DOHH2 (cell line): ENCODE measurements at regions not wholly inside any gene's neighbourhood (a gene's known extent, or its start where the extent isn't known, plus 50 kb on each side); places are given as distances from the start of the nearest gene placed in this dataset.
A peak's percentile ranks its signal among the peaks of the same experiment; 100 is the strongest.
"Not testable (repeated sequence)": the region's sequence is repeated elsewhere in the genome, so short reads cannot be mapped to it uniquely, and the experiment has no call there.

Source experiments
- H3F3A ChIP-seq: fragments of 200-600 bp; sonication (generic), shearing (Covaris generic); 2 replicates; pipeline ENCODE4 v1.6.0; 2016; ENCODE audit warnings: antibody characterized with exemption, mild to moderate bottlenecking; ENCODE audit not compliant: control insufficient read depth, insufficient read depth
- H3K27ac ChIP-seq: fragments of 200-600 bp; sonication (generic); 2 replicates; pipeline ENCODE4 v1.5.1; 2014; ENCODE audit warnings: low read depth, mild to moderate bottlenecking, low read length, moderate library complexity
- H3K27me3 ChIP-seq: fragments of 200-600 bp; sonication (generic); 2 replicates; pipeline ENCODE4 v1.6.1; 2014; ENCODE audit warnings: mild to moderate bottlenecking, low read length, mixed read lengths; ENCODE audit not compliant: control insufficient read depth
- H3K36me3 ChIP-seq: fragments of 200-600 bp; sonication (generic); 2 replicates; pipeline ENCODE4 v1.6.1; 2014; ENCODE audit warnings: mild to moderate bottlenecking, low read length, moderate library complexity, mixed read lengths; ENCODE audit not compliant: control insufficient read depth
- H3K4me1 ChIP-seq: fragments of 200-600 bp; sonication (generic); 2 replicates; pipeline ENCODE4 v1.6.1; 2014; ENCODE audit warnings: mild to moderate bottlenecking, low read length, mixed read lengths; ENCODE audit not compliant: control insufficient read depth
- H3K4me2 ChIP-seq: fragments of 200-600 bp; sonication (generic); 2 replicates; pipeline ENCODE4 v1.6.0; 2014; ENCODE audit warnings: mild to moderate bottlenecking, low read length, moderate library complexity
- H3K4me3 ChIP-seq: fragments of 200-600 bp; sonication (generic); 2 replicates; pipeline ENCODE4 v1.5.1; 2014; ENCODE audit warnings: mild to moderate bottlenecking, low read length, mixed read lengths
- H3K79me2 ChIP-seq: fragments of 200-600 bp; sonication (generic); 2 replicates; pipeline ENCODE4 v1.6.1; 2014; ENCODE audit warnings: mild to moderate bottlenecking, low read length, mixed read lengths; ENCODE audit not compliant: control insufficient read depth
- H3K9me2 ChIP-seq: fragments of 200-600 bp; sonication (generic); replicated peaks from 2 replicates; pipeline ENCODE4 v1.6.1; 2014; ENCODE audit warnings: mild to moderate bottlenecking, low read length, mixed read lengths; ENCODE audit not compliant: control insufficient read depth
- H3K9me3 ChIP-seq: fragments of 200-600 bp; sonication (generic); 2 replicates; pipeline ENCODE4 v1.6.1; 2014; ENCODE audit warnings: antibody characterized with exemption, low read length, mixed read lengths; ENCODE audit not compliant: control insufficient read depth, insufficient read depth
- H4K20me1 ChIP-seq: fragments of 200-600 bp; sonication (generic); 2 replicates; pipeline ENCODE4 v1.6.0; 2014; ENCODE audit warnings: low read depth, mild to moderate bottlenecking, antibody characterized with exemption, low read length, moderate library complexity; ENCODE audit not compliant: control insufficient read depth, insufficient read depth
- EZH2phosphoT487 ChIP-seq: fragments of 200-600 bp; sonication (generic); IDR thresholded peaks from 2 replicates; pipeline ENCODE4 v1.6.1; 2017; ENCODE audit warnings: borderline replicate concordance, mild to moderate bottlenecking, antibody characterized with exemption, low read length, moderate library complexity, mixed read lengths
- TF ChIP-seq, protein P1 (sequence below): fragments of 200-600 bp; sonication (generic); IDR thresholded peaks from one replicate; pipeline ENCODE4 v1.5.1; 2014; ENCODE audit warnings: antibody characterized with exemption, mild to moderate bottlenecking, low read depth, low read length; ENCODE audit not compliant: poor library complexity, severe bottlenecking

GRCh38 chr6:37566950-37567349, 67.3 kb upstream of the CCDC167 start:
- no peaks in the 10 kb centered on the region for H3F3A ChIP-seq
- no peaks in the 10 kb centered on the region for H3K9me2 ChIP-seq
- H3K4me1 ChIP-seq: peaks cover 16% of the 10 kb centered on the region
- H4K20me1 ChIP-seq: no peaks in the 10 kb centered on the region
- H3K4me3 ChIP-seq: no peak overlapping the region
- H3K36me3 ChIP-seq: no peaks in the 10 kb centered on the region
- H3K27me3 ChIP-seq: peaks cover 56% of the 10 kb centered on the region
- H3K79me2 ChIP-seq: no peaks in the 10 kb centered on the region
- no peaks in the 10 kb centered on the region for H3K9me3 ChIP-seq
- H3K27ac ChIP-seq: no peak overlapping the region
- no peak for TF ChIP-seq EZH2phosphoT487
- TF ChIP-seq, protein P1, sequence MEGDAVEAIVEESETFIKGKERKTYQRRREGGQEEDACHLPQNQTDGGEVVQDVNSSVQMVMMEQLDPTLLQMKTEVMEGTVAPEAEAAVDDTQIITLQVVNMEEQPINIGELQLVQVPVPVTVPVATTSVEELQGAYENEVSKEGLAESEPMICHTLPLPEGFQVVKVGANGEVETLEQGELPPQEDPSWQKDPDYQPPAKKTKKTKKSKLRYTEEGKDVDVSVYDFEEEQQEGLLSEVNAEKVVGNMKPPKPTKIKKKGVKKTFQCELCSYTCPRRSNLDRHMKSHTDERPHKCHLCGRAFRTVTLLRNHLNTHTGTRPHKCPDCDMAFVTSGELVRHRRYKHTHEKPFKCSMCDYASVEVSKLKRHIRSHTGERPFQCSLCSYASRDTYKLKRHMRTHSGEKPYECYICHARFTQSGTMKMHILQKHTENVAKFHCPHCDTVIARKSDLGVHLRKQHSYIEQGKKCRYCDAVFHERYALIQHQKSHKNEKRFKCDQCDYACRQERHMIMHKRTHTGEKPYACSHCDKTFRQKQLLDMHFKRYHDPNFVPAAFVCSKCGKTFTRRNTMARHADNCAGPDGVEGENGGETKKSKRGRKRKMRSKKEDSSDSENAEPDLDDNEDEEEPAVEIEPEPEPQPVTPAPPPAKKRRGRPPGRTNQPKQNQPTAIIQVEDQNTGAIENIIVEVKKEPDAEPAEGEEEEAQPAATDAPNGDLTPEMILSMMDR: no peak
- no peak overlapping the region for H3K4me2 ChIP-seq

GRCh38 chr6:37566111-37566949, 66.6 kb upstream of the CCDC167 start:
- Histone ChIP-seq H3K79me2 (no peaks in the 10 kb centered on the region), H3K27me3 (peaks cover 63% of the 10 kb centered on the region), H3K36me3 (no peaks in the 10 kb centered on the region), H3F3A (no peaks in the 10 kb centered on the region), H3K4me2 (peak overlapping the region; percentile 51), H4K20me1 (no peaks in the 10 kb centered on the region), H3K4me1 (peaks cover 16% of the 10 kb centered on the region), H3K4me3 (peak overlapping the region; percentile 29; the same call in 1 of the 2 replicates), H3K9me2 (no peaks in the 10 kb centered on the region), H3K27ac (no peak overlapping the region), H3K9me3 (no peaks in the 10 kb centered on the region)
- TF ChIP-seq, protein P1: peak; percentile 94
- TF ChIP-seq EZH2phosphoT487: peak; percentile 48

DNA sequence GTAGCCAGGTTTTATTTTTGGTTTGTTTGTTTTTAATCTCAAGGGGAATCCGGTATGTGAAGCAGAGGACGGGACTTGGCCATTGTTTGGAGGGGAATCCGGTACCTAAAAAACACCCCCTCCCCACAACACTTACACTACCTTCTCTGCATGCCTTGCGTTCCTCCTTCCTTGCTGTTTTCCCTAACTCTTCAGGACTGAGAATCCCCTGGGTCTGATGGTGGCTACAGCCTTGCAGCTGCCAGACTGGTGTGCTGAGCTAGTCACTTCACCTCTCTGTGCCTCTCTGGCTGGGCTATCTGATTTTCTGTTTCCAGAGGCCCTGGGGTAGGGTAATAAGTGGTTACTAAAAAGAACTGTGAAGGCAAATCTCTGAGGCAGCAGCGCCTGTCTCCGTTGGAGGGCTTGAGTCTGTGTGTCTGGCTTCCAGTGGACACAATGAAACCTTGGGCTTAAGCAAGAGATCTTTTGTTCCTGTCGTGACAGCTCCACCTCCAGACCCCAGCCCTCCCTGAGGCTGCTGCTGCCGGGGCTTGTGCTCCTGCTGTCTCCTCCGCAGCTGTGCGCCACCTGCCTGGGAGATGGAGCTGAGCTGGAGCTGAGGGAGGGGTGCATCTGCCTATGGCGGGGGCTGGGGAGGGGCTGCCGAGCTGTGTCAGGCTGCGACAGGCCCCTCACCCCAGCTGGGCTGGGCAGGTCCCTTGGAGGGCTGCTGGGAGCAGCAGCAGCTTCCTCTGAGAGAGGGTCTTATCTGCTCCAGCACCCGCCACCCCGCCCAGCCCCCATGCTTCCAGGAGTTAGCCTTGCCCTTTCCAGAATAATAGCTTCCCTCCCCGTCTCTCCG, 65.8 kb upstream of the CCDC167 start:
- Histone ChIP-seq H3F3A (no peaks in the 10 kb centered on the region), H3K9me3 (peaks cover 4% of the 10 kb centered on the region; the same call in 1 of the 2 replicates), H3K36me3 (no peaks in the 10 kb centered on the region), H3K9me2 (no peaks in the 10 kb centered on the region), H4K20me1 (no peaks in the 10 kb centered on the region), H3K79me2 (no peaks in the 10 kb centered on the region), H3K4me2 (peak overlapping the region; percentile 51), H3K4me1 (peaks cover 13% of the 10 kb centered on the region), H3K27me3 (peaks cover 69% of the 10 kb centered on the region), H3K4me3 (no peak overlapping the region; the same call in 1 of the 2 replicates), H3K27ac (no peak overlapping the region)
- peak; percentile 35 for TF ChIP-seq EZH2phosphoT487
- TF ChIP-seq, protein P1: no peak

GRCh38 chr6:37562926-37563288, 63.2 kb upstream of the CCDC167 start:
- H3K4me2 ChIP-seq, H3K9me2 ChIP-seq, H3K36me3 ChIP-seq, H4K20me1 ChIP-seq, H3K9me3 ChIP-seq, H3K4me1 ChIP-seq, H3K4me3 ChIP-seq, H3K27ac ChIP-seq, H3K79me2 ChIP-seq, H3F3A ChIP-seq: not testable (repeated sequence)
- peaks cover 89% of the 10 kb centered on the region for H3K27me3 ChIP-seq
